ENCODE measurements at regions not wholly inside any gene's neighbourhood (a gene's known extent, or its start where the extent isn't known, plus 50 kb on each side); places are given as distances from the start of the nearest gene placed in this dataset.

DNA sequence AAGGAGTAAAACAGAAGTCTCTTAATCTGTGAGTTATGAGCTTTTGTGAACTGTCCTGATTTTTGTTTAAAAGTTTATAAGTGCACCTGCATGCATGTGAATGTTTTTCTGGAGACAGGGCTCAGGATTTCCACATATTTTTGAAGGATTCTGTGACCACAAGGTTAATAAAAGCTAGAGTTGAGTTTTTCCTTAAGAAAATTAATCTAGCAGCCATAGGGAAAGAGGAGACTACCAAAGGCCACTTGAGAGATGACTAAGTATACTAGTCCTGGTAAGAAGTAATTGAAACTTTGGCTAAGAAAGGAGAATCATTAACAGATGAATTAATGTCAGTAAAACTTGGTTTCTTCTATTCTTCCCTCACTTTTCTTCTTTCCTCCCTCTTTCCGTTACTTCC is 176.8 kb upstream of the EPHA3 start:
- H2AFZ ChIP-seq (ENCODE audit: low read depth, low read length), result no peak overlapping the region
- no peak overlapping the region for H3K4me3 ChIP-seq (ENCODE audit: low read length)
- no peaks in the 10 kb centered on the region for H3K36me3 ChIP-seq (ENCODE audit: insufficient read depth, low read length)
- H3K27me3 ChIP-seq (ENCODE audit: insufficient read depth, low read length), result no peaks in the 10 kb centered on the region
- H3K4me1 ChIP-seq (ENCODE audit: insufficient read depth, low read length), result no peaks in the 10 kb centered on the region
- no peaks in the 10 kb centered on the region for H3K9me3 ChIP-seq (ENCODE audit: low read length)

DNA sequence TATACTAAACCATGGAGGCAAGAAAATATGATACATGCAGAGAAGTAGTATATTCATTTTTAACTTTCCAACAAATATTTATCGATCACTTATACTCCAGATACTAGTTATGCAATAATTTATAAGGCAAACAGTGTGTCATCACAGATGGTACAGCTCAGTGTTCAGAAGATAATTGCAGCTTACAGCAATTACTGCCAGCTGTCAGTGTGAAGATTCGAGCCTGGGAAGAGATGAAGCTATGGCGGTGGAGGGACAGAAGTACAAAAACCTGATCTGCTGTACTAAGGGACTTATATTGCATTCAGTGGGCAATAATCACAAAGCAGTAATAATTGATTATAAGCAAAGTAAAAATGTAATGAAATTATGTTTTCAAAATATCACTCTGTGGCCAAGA is 170.6 kb upstream of the EPHA3 start:
- Histone ChIP-seq H3K4me3 (ENCODE audit: low read length) (no peak overlapping the region), H2AFZ (ENCODE audit: low read depth, low read length) (no peak overlapping the region), H3K9me3 (ENCODE audit: low read length) (no peaks in the 10 kb centered on the region), H3K4me1 (ENCODE audit: insufficient read depth, low read length) (no peaks in the 10 kb centered on the region), H3K27me3 (ENCODE audit: insufficient read depth, low read length) (no peaks in the 10 kb centered on the region), H3K36me3 (ENCODE audit: insufficient read depth, low read length) (no peaks in the 10 kb centered on the region)

DNA sequence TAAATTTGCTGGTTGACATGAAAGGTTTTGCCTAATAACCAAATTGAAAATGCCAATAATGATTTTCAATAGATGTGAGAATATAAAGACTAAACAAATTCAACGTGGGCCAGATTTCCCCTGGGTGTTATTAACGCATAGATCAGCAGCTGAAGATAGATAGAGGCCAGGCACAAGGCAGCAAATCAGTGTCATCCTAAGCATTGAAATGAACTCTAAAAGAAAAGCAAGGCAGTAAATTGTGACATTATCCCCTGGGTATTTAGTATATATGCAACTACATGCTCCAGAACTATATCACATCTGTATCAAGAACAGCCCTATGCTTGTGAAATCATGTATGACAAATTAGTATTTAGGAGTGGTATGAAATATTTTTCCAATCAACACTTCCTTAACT is 167.1 kb upstream of the EPHA3 start:
- no peak overlapping the region for H3K4me3 ChIP-seq (ENCODE audit: low read length)
- H3K36me3 ChIP-seq (ENCODE audit: insufficient read depth, low read length), result no peaks in the 10 kb centered on the region
- H3K27me3 ChIP-seq (ENCODE audit: insufficient read depth, low read length), result no peaks in the 10 kb centered on the region
- no peaks in the 10 kb centered on the region for H3K9me3 ChIP-seq (ENCODE audit: low read length)
- no peak overlapping the region for H2AFZ ChIP-seq (ENCODE audit: low read depth, low read length)
- H3K4me1 ChIP-seq (ENCODE audit: insufficient read depth, low read length), result no peaks in the 10 kb centered on the region

DNA sequence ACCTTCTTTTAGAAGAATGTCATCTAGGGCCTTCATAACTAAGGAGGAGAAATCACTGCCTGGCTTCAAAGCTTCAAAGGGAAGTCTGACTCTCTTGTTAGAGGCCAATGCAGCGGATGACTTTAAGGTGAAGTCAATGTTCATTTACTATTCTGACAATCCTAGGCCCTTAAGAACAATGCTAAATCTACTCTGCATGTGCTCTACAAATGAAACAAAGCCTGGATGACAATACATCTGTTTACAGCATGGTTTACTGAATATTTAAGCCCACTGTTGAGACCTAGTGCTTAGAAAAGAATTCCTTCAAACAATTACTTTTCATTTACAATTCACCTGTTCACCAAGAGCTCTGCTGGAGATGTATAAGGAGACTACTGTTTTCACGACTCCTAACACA is 160.4 kb upstream of the EPHA3 start:
- no peak overlapping the region for H2AFZ ChIP-seq (ENCODE audit: low read depth, low read length)
- H3K4me1 ChIP-seq (ENCODE audit: insufficient read depth, low read length), result no peaks in the 10 kb centered on the region
- H3K4me3 ChIP-seq (ENCODE audit: low read length), result no peak overlapping the region

DNA sequence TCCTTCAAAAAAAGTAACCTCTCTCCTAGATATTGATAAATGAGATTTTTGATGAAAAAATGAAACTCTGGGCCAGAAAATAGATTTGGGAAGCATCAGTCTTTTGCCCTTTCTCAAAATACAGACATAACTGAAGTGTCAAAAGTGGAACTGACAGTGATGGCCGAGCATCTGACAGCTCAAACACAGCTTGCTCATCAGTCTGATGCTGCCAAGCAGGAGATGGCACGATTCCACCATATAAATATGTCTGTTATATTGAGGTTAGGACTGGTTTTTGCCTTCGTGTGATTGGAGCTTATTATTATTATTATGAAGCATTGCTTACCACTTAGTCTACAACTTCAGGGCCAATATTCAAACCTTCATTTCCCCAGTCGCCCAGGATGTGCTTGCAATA is 152.6 kb upstream of the EPHA3 start:
- no peaks in the 10 kb centered on the region for H3K27me3 ChIP-seq (ENCODE audit: insufficient read depth, low read length)

More for the DNA sequence above, 160.4 kb upstream of the EPHA3 start:
- Histone ChIP-seq H3K27me3 (ENCODE audit: insufficient read depth, low read length) (no peaks in the 10 kb centered on the region), H3K36me3 (ENCODE audit: insufficient read depth, low read length) (no peaks in the 10 kb centered on the region), H3K9me3 (ENCODE audit: low read length) (no peaks in the 10 kb centered on the region)

DNA sequence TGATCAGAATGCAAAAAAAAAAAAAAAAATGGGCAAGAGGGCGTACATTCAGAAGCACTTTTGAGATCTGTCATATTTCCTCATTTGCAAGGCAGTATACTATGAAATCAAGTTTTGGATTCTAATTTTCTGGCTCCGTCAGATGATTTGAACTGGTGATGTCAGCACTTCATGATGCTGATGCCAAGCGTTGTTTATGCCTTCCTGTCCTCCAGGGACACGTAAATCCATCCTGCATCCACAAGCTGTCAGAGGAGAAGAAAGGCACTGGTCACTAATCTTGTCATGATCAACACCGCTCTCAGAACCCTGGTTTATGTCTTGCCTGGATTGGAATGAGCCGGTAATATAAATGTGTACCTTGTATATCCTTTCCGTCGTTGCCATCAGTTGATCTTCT is 152.1 kb upstream of the EPHA3 start:
- Histone ChIP-seq H3K36me3 (ENCODE audit: insufficient read depth, low read length) (no peaks in the 10 kb centered on the region), H3K4me1 (ENCODE audit: insufficient read depth, low read length) (no peaks in the 10 kb centered on the region)

More for the DNA sequence above, 152.6 kb upstream of the EPHA3 start:
- Histone ChIP-seq H3K9me3 (ENCODE audit: low read length) (no peaks in the 10 kb centered on the region), H3K36me3 (ENCODE audit: insufficient read depth, low read length) (no peaks in the 10 kb centered on the region), H3K4me3 (ENCODE audit: low read length) (no peak overlapping the region), H2AFZ (ENCODE audit: low read depth, low read length) (no peak overlapping the region), H3K4me1 (ENCODE audit: insufficient read depth, low read length) (no peaks in the 10 kb centered on the region)

DNA sequence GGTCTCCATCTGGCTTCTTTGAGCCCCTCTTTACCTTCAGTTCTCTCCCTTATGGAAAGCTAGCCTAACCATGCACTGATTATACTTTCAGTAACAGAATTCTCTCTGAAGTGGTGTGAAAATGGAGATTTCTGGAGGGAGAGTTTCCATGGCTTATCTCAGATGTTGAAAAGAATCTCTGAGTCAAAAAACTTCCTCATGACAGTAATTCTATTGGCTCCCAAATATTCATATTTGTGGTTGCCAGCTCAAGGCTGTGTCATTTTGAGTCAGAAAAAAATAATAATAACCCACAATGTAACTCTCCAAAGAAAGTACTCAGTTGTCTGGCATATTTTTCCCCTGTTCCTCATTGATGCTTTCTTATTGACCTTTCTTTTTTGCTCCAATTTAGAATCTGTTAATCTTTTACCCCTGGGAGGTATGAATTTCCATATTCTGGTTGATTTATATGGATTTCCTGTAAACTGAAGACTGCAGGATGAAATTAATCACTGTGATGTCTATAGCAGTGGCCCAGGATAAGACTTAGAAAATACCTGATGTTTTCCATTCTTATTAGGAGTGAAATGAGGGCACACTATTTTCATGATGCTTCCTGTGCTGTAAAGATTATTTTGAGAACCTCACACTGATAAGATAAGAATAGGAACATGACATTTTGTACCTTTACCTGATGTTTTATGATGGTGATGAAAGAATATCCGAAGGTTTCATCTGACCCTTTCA is 149.5 kb upstream of the EPHA3 start:
- Histone ChIP-seq H3K4me1 (ENCODE audit: insufficient read depth, low read length) (no peaks in the 10 kb centered on the region), H3K36me3 (ENCODE audit: insufficient read depth, low read length) (no peaks in the 10 kb centered on the region), H3K9me3 (ENCODE audit: low read length) (no peaks in the 10 kb centered on the region), H3K4me3 (ENCODE audit: low read length) (no peak overlapping the region), H3K27me3 (ENCODE audit: insufficient read depth, low read length) (no peaks in the 10 kb centered on the region), H2AFZ (ENCODE audit: low read depth, low read length) (no peak overlapping the region)

More for the DNA sequence above, 152.1 kb upstream of the EPHA3 start:
- Histone ChIP-seq H3K9me3 (ENCODE audit: low read length) (no peaks in the 10 kb centered on the region), H2AFZ (ENCODE audit: low read depth, low read length) (no peak overlapping the region), H3K4me3 (ENCODE audit: low read length) (no peak overlapping the region), H3K27me3 (ENCODE audit: insufficient read depth, low read length) (no peaks in the 10 kb centered on the region)

DNA sequence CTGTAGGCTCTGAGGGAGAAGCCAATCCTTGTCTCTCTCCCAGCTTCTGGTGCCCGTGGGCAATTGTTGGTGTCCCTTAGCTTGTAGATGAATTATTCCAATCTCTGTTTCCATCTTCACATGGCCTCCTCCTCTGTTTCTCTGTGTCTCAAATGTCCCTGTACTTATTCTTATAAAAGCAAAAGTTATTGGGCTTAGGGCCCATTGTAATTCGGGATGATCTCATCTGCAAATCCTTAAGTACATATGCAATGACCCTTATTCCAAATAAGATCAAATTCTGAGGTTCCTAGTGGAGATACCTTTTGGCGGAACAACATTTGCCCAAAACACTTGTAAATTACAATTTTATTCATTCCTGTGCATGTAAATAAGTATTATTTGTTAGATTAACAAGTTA is 147.4 kb upstream of the EPHA3 start:
- Histone ChIP-seq H3K9me3 (ENCODE audit: low read length) (no peaks in the 10 kb centered on the region), H3K4me1 (ENCODE audit: insufficient read depth, low read length) (no peaks in the 10 kb centered on the region), H3K4me3 (ENCODE audit: low read length) (no peak overlapping the region), H3K27me3 (ENCODE audit: insufficient read depth, low read length) (no peaks in the 10 kb centered on the region), H2AFZ (ENCODE audit: low read depth, low read length) (no peak overlapping the region), H3K36me3 (ENCODE audit: insufficient read depth, low read length) (no peaks in the 10 kb centered on the region)

DNA sequence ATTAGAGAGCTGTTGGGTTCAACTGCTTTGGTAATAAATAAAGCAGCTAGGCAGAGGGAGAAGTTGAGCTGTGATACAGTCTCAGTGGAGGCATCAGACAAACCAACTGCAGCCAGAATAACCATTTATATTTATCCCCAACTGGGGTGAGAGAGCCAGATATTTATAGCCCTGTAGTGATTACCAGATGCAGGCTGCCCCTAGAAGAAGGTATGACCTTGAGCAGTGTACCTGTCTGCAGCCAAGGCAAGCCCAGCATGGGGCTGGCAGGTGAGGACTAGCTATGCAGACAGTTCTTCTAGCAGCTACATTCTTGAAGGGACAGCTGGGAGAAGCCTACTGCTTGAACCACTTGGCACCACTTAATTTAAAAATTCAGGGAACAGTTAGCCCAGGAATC is 144.4 kb upstream of the EPHA3 start:
- H3K36me3 ChIP-seq (ENCODE audit: insufficient read depth, low read length), result no peaks in the 10 kb centered on the region
- H3K9me3 ChIP-seq (ENCODE audit: low read length), result no peaks in the 10 kb centered on the region
- no peak overlapping the region for H3K4me3 ChIP-seq (ENCODE audit: low read length)
- no peaks in the 10 kb centered on the region for H3K4me1 ChIP-seq (ENCODE audit: insufficient read depth, low read length)
- H2AFZ ChIP-seq (ENCODE audit: low read depth, low read length), result no peak overlapping the region
- no peaks in the 10 kb centered on the region for H3K27me3 ChIP-seq (ENCODE audit: insufficient read depth, low read length)

DNA sequence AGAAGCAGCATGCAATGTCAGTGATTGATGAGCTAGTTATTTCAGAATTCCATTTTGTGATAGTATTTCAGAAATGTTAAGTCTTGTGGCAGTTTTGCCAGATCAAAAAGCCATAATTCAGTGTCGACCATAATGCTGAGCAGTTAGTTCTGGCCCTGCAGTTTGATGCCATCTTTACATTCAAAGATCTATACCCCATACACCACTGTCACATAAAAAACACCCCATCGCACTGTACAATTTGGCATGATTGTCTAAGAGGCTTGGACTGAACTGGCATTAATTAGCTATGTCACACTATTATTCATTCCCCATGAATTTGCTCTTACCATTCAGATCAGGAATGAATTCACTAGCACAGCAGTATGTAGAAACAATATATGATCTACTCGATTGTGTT is 127.7 kb upstream of the EPHA3 start:
- no peaks in the 10 kb centered on the region for H3K4me1 ChIP-seq (ENCODE audit: insufficient read depth, low read length)
- H3K27me3 ChIP-seq (ENCODE audit: insufficient read depth, low read length), result no peaks in the 10 kb centered on the region
- H2AFZ ChIP-seq (ENCODE audit: low read depth, low read length), result no peak overlapping the region

DNA sequence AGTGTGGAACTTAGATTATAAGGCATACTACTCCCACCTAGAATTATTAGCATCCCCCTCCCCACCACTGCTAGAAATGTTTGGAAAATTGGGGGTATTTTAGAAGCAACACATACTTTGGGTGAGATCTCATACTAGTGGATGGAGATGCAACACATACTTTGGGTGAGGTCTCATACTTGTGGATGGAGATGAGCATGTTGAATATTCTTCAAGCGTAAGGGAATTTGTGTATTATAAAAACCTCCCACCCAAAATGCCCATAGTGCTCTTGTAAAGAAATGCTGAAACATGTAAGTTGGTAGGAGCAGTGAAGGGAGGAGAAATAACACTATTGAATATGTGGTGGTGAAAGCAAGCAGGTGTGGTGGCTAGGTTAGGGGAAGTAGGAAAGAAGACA is 124.0 kb upstream of the EPHA3 start:
- no peaks in the 10 kb centered on the region for H3K36me3 ChIP-seq (ENCODE audit: insufficient read depth, low read length)
- H2AFZ ChIP-seq (ENCODE audit: low read depth, low read length), result no peak overlapping the region
- H3K4me1 ChIP-seq (ENCODE audit: insufficient read depth, low read length), result no peaks in the 10 kb centered on the region

More for the DNA sequence above, 127.7 kb upstream of the EPHA3 start:
- H3K36me3 ChIP-seq (ENCODE audit: insufficient read depth, low read length), result no peaks in the 10 kb centered on the region
- H3K4me3 ChIP-seq (ENCODE audit: low read length), result no peak overlapping the region
- H3K9me3 ChIP-seq (ENCODE audit: low read length), result no peaks in the 10 kb centered on the region

DNA sequence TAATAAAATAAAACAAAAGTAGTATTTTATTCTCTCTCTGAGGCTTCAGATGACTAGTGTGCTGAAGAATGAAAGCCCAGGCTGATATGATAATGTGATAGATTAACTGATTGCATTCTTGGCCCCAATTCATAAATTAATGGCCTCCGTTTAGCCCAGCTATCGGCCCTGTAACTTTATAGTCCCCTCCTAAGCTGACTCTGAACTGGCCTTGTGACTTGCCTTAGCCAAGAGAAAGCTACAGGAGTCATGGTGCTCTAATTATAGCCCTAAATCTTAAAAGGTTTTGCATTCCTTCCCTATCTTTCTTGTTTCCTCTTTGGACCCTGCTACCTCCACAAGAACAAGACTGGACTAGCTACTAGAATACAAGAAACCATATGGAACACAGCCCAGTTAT is 123.2 kb upstream of the EPHA3 start:
- Histone ChIP-seq H3K27me3 (ENCODE audit: insufficient read depth, low read length) (no peaks in the 10 kb centered on the region), H3K9me3 (ENCODE audit: low read length) (no peaks in the 10 kb centered on the region), H2AFZ (ENCODE audit: low read depth, low read length) (no peak overlapping the region), H3K4me1 (ENCODE audit: insufficient read depth, low read length) (no peaks in the 10 kb centered on the region), H3K36me3 (ENCODE audit: insufficient read depth, low read length) (no peaks in the 10 kb centered on the region), H3K4me3 (ENCODE audit: low read length) (no peak overlapping the region)

More for the DNA sequence above, 124.0 kb upstream of the EPHA3 start:
- no peaks in the 10 kb centered on the region for H3K9me3 ChIP-seq (ENCODE audit: low read length)
- no peaks in the 10 kb centered on the region for H3K27me3 ChIP-seq (ENCODE audit: insufficient read depth, low read length)
- H3K4me3 ChIP-seq (ENCODE audit: low read length), result no peak overlapping the region

DNA sequence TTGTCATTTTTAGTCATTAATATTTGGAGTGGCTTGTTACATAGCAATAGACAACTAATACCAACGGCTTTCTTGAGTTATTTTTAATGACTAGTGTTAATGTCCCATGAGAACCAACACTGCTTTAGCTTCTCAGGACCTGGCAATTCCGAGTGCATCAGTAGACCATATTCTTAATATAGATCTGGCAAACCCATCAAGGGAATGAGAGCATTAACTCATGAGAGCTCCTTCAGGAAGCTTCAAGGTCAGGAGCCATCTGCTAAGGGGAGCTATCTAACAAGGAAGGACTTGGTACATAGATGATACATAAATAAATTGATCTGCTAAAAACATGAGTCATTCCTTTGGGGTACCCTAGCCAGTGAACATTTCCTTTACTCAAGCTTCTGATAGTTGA is 122.6 kb upstream of the EPHA3 start:
- Histone ChIP-seq H3K9me3 (ENCODE audit: low read length) (no peaks in the 10 kb centered on the region), H2AFZ (ENCODE audit: low read depth, low read length) (no peak overlapping the region), H3K4me1 (ENCODE audit: insufficient read depth, low read length) (no peaks in the 10 kb centered on the region), H3K36me3 (ENCODE audit: insufficient read depth, low read length) (no peaks in the 10 kb centered on the region), H3K4me3 (ENCODE audit: low read length) (no peak overlapping the region), H3K27me3 (ENCODE audit: insufficient read depth, low read length) (no peaks in the 10 kb centered on the region)

DNA sequence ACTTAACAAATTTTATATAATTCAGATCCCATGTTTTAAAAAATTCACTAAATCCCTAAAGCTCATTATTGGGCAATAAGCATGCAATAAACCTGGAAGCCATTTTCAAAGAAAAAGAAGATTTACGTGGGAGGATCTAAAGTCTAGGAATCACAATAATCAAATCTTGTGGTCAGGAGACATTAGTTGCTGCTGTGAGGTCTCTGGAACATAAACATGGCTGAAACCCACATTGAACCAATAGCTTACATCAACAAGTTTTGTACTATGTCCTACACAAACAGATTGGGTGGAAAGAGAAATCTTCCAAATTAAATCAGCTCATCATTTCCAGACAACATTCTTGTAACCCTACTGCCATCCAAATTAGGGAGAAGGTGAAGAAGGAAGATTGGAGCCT is 121.9 kb upstream of the EPHA3 start:
- H3K9me3 ChIP-seq (ENCODE audit: low read length), result no peaks in the 10 kb centered on the region
- no peak overlapping the region for H3K4me3 ChIP-seq (ENCODE audit: low read length)
- H3K27me3 ChIP-seq (ENCODE audit: insufficient read depth, low read length), result no peaks in the 10 kb centered on the region
- no peak overlapping the region for H2AFZ ChIP-seq (ENCODE audit: low read depth, low read length)
- H3K36me3 ChIP-seq (ENCODE audit: insufficient read depth, low read length), result no peaks in the 10 kb centered on the region
- no peaks in the 10 kb centered on the region for H3K4me1 ChIP-seq (ENCODE audit: insufficient read depth, low read length)
